ENCODE measurements at regions not wholly inside any gene's neighbourhood (a gene's known extent, or its start where the extent isn't known, plus 50 kb on each side); places are given as distances from the start of the nearest gene placed in this dataset.

GRCh38 chr1:57889676-57890320 lies 465.9 kb upstream of the DAB1 start:
- H2AFZ ChIP-seq (ENCODE audit: insufficient read depth, low read depth, low read length, poor library complexity, severe bottlenecking), result no peak overlapping the region
- intact Hi-C loops (cut with micrococcal nuclease), result no loop called here
- H3K27me3 Mint-ChIP-seq, result peaks cover 11% of the 10 kb centered on the region
- no peaks in the 10 kb centered on the region for H3K9me3 ChIP-seq (ENCODE audit: control extremely low read depth in 1 of 3, control insufficient read depth in 2 of 3, insufficient read depth in 1 of 3, low read length in 2 of 3)
- POLR2A ChIA-PET, result no interaction called here
- no peak for DNase-seq
- H3K27ac Mint-ChIP-seq, result no peak overlapping the region
- H3K27me3 ChIP-seq (replicated peaks in 1 of 4; ENCODE audit: control extremely low read depth in 1 of 4, control insufficient read depth in 3 of 4, insufficient read depth in 4 of 4, low read length in 3 of 4), result no peaks in the 10 kb centered on the region
- no peaks in the 10 kb centered on the region for H3K4me1 ChIP-seq (ENCODE audit: control insufficient read depth in 2 of 2, insufficient read depth in 2 of 2, low read length in 2 of 2)
- H4K20me1 ChIP-seq (ENCODE audit: control insufficient read depth, insufficient read depth, low read length, poor library complexity, severe bottlenecking), result no peaks in the 10 kb centered on the region
- H3K27ac ChIP-seq (ENCODE audit: low read length in 2 of 2), result no peak overlapping the region
- no peaks in the 10 kb centered on the region for H3K79me2 ChIP-seq (ENCODE audit: control insufficient read depth, insufficient read depth, low read length)
- H3K9ac ChIP-seq (ENCODE audit: low read length), result no peak overlapping the region
- no peaks in the 10 kb centered on the region for H3K4me1 Mint-ChIP-seq
- TF ChIP-seq CTCF (IDR thresholded peaks at IDR 0.05), result no peak
- H3K4me3 Mint-ChIP-seq, result no peak overlapping the region
- no peak overlapping the region for H3K4me3 ChIP-seq (ENCODE audit: control extremely low read depth in 1 of 5, extremely low read depth in 1 of 5, insufficient read depth in 1 of 5, low read depth in 2 of 5, low read length in 4 of 5)
- WGBS (ENCODE audit: insufficient coverage), result 93% methylated on average over 4 of the region's 7 CpGs
- no peaks in the 10 kb centered on the region for H3K9me3 Mint-ChIP-seq (ENCODE audit: insufficient read depth)
- H3K36me3 ChIP-seq (replicated peaks in 1 of 2; ENCODE audit: control extremely low read depth in 1 of 2, control insufficient read depth in 1 of 2, extremely low read depth in 1 of 2, insufficient read depth in 2 of 2, low read length in 1 of 2), result no peaks in the 10 kb centered on the region
- no peak for ATAC-seq (ENCODE audit: low read depth)
- CTCF ChIA-PET, result no interaction called here
- no peak overlapping the region for H3K4me2 ChIP-seq (replicated peaks; ENCODE audit: low read depth, low read length, poor library complexity, severe bottlenecking)

- no CpG with 5 or more reads among the region's 5 CpGs for whole genome bisulfite sequencing (ENCODE audit: insufficient coverage)
- intact Hi-C loops (cut with micrococcal nuclease), result no loop called here
- CTCF ChIA-PET, result no interaction called here
Observed at GRCh38 chr1:57887964-57888491, 464.2 kb upstream of the DAB1 start.

More at GRCh38 chr1:57887964-57888491, 464.2 kb upstream of the DAB1 start:
- Mint-ChIP-seq H3K9me3 (ENCODE audit: insufficient read depth) (no peaks in the 10 kb centered on the region), H3K27me3 (peaks cover 11% of the 10 kb centered on the region), H3K4me1 (no peaks in the 10 kb centered on the region), H3K4me3 (no peak overlapping the region), H3K27ac (no peak overlapping the region)
- Histone ChIP-seq H3K9ac (ENCODE audit: low read length) (no peak overlapping the region), H4K20me1 (ENCODE audit: control insufficient read depth, insufficient read depth, low read length, poor library complexity, severe bottlenecking) (no peaks in the 10 kb centered on the region), H3K79me2 (ENCODE audit: control insufficient read depth, insufficient read depth, low read length) (no peaks in the 10 kb centered on the region), H3K4me3 (ENCODE audit: control extremely low read depth in 1 of 5, extremely low read depth in 1 of 5, insufficient read depth in 1 of 5, low read depth in 2 of 5, low read length in 4 of 5) (no peak overlapping the region), H3K27me3 (replicated peaks in 1 of 4; ENCODE audit: control extremely low read depth in 1 of 4, control insufficient read depth in 3 of 4, insufficient read depth in 4 of 4, low read length in 3 of 4) (no peaks in the 10 kb centered on the region), H3K9me3 (ENCODE audit: control extremely low read depth in 1 of 3, control insufficient read depth in 2 of 3, insufficient read depth in 1 of 3, low read length in 2 of 3) (no peaks in the 10 kb centered on the region), H3K36me3 (replicated peaks in 1 of 2; ENCODE audit: control extremely low read depth in 1 of 2, control insufficient read depth in 1 of 2, extremely low read depth in 1 of 2, insufficient read depth in 2 of 2, low read length in 1 of 2) (no peaks in the 10 kb centered on the region), H2AFZ (ENCODE audit: insufficient read depth, low read depth, low read length, poor library complexity, severe bottlenecking) (no peak overlapping the region), H3K27ac (ENCODE audit: low read length in 2 of 2) (no peak overlapping the region), H3K4me2 (replicated peaks; ENCODE audit: low read depth, low read length, poor library complexity, severe bottlenecking) (no peak overlapping the region), H3K4me1 (ENCODE audit: control insufficient read depth in 2 of 2, insufficient read depth in 2 of 2, low read length in 2 of 2) (no peaks in the 10 kb centered on the region)
- POLR2A ChIA-PET, result no interaction called here
- no peak for DNase-seq
- no peak for ATAC-seq (ENCODE audit: low read depth)
- TF ChIP-seq EZH2 (IDR thresholded peaks at IDR 0.05; ENCODE audit: borderline replicate concordance, insufficient read depth, low read depth, low read length, poor library complexity, severe bottlenecking) (no peak), CTCF (IDR thresholded peaks at IDR 0.05) (no peak)
